NB4 (cell line): ENCODE measurements at regions not wholly inside any gene's neighbourhood (a gene's known extent, or its start where the extent isn't known, plus 50 kb on each side); places are given as distances from the start of the nearest gene placed in this dataset.

Experiments
- DNase-seq: peaks from one replicate; pipeline ENCODE4 v3.0.0; 2010; ENCODE audit warnings: low read depth
- H3K4me3 ChIP-seq: one replicate; pipeline ENCODE4 v1.5.1; 2011; ENCODE audit warnings: mild to moderate bottlenecking, low read depth, low read length, moderate library complexity
- MYC ChIP-seq: IDR thresholded peaks from 2 replicates; pipeline ENCODE4 v1.6.1; 2011; ENCODE audit warnings: low read depth, low read length
- POLR2A ChIP-seq: IDR thresholded peaks from 2 replicates; pipeline ENCODE4 v1.6.1; 2011; ENCODE audit warnings: mild to moderate bottlenecking; ENCODE audit not compliant: insufficient read length; ENCODE audit errors: extremely low read depth
- TF ChIP-seq, protein P1 (sequence below): IDR thresholded peaks from one replicate; pipeline ENCODE4 v1.5.1; 2012; ENCODE audit warnings: low read depth, low read length
- TF ChIP-seq, protein P2 (sequence below): IDR thresholded peaks from 2 replicates; pipeline ENCODE4 v1.6.1; 2011; ENCODE audit warnings: low read depth, low read length

DNA sequence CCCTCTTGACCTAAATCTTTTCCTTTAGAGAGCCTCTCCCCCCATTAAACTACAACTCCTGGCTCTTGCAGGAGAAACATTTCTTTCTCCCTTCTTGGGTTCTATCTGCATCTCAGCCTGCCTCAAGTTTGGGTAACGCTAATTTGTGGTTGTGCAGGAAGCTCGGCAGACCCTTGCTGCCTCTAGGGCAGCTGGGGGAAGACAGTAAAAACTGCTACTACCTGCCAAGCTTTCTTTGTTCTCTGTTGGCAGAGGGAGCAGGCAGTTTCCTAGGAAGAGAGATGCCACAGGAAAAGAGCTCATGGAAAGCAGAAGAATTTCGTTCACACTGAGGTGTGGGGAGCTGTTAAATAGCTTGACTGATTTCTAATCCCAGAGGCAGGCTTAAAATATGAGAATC, 555.6 kb upstream of the IGFBP7 start:
- TF ChIP-seq, protein P1, sequence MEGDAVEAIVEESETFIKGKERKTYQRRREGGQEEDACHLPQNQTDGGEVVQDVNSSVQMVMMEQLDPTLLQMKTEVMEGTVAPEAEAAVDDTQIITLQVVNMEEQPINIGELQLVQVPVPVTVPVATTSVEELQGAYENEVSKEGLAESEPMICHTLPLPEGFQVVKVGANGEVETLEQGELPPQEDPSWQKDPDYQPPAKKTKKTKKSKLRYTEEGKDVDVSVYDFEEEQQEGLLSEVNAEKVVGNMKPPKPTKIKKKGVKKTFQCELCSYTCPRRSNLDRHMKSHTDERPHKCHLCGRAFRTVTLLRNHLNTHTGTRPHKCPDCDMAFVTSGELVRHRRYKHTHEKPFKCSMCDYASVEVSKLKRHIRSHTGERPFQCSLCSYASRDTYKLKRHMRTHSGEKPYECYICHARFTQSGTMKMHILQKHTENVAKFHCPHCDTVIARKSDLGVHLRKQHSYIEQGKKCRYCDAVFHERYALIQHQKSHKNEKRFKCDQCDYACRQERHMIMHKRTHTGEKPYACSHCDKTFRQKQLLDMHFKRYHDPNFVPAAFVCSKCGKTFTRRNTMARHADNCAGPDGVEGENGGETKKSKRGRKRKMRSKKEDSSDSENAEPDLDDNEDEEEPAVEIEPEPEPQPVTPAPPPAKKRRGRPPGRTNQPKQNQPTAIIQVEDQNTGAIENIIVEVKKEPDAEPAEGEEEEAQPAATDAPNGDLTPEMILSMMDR, result no peak
- no peak for DNase-seq
- H3K4me3 ChIP-seq, result no peak overlapping the region

DNA sequence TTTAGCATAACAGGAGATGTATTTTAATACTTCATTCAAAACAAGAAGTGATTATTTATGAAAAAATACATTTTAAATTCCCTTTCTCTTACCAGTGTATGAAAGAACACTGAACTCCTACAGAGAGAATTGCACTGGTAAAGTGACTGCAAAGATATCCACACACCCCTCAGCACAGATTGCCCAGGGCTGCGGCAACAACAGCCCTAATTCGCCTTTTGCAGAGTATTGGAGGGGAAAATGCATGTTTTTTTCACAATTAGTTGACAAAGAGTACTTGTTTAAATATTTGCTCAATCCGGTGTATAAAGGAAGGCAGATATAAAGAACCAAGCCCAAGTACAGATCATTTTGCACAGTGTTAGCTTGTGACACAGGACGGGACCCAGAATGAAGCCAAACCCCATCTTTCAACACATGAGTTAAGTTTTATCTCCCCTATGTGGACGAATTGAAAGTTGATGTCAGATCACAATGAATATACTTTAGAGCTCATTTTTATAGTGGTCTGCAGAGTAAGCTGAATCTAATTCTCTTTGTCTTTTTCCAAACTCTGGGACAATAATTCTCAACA, 551.4 kb upstream of the IGFBP7 start:
- no peak overlapping the region for H3K4me3 ChIP-seq
- no peak for DNase-seq
- TF ChIP-seq, protein P1, result no peak
- TF ChIP-seq POLR2A (no peak), MYC (no peak)
- TF ChIP-seq, protein P2, sequence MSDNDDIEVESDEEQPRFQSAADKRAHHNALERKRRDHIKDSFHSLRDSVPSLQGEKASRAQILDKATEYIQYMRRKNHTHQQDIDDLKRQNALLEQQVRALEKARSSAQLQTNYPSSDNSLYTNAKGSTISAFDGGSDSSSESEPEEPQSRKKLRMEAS, result no peak

DNA sequence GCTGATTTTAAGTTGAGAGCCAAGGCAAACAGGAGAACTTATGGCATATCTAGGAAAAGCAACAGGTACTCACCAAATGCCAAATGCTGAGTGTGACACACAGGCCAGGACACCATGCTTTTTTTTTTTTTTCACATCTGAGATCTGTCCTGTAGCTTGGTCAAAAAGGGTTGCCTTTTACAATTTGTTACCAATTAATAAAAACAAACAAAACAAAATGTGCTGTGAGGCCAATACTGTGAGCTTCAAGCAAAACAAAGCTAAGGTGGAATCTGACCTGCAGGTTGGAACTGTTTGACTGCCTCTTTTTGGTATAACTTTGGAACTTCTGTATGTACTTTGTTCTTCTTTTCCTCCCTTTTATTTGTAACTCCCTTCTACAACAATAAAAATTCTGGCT, 548.5 kb upstream of the IGFBP7 start:
- DNase-seq, result no peak
- TF ChIP-seq, protein P2, result no peak
- TF ChIP-seq, protein P1, result no peak
- TF ChIP-seq POLR2A (no peak), MYC (no peak)
- H3K4me3 ChIP-seq, result no peak overlapping the region

DNA sequence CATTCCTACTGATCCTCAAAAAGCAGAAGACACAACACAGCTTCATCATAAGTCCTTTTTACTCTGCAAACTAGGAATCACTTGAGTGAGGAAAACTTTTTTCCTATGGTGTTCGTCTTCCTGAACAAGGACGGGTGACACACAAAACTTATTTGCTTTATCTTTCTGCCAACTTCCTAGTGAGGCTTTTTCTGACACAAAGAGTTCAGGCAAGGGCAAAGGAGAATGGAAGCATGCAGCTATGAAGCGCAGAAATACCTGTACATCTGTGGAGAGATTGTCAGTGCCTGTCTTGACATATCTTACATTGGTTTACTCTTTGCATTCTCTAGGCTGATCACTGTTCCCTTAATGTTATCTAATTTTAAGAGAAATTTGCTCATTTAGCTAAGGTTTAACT, 548.0 kb upstream of the IGFBP7 start:
- H3K4me3 ChIP-seq, result no peak overlapping the region
- no peak for DNase-seq
- TF ChIP-seq, protein P2, result no peak
- TF ChIP-seq MYC (no peak), POLR2A (no peak)
- TF ChIP-seq, protein P1, result no peak

DNA sequence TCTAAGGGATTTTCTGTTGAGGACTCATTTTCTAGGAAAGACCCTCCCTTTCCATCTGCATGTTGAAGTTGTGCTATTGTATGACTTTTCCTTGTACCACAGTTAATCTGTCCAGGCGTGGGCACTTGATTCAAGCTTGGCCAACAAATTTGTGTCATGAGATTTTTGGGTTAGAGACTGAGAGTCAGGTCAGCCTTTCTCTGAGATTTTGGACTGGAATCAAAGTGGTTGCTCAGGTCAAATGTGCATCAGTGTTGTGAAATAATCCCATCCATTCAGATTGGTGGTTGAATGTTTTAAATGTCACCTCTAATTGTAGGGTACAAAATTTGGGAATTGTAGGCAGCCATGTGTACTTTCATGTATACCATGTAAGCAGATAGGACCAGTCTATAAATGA, 545.2 kb upstream of the IGFBP7 start:
- no peak for DNase-seq
- H3K4me3 ChIP-seq, result no peak overlapping the region
- TF ChIP-seq, protein P1, result no peak
- TF ChIP-seq POLR2A, result no peak
- TF ChIP-seq MYC, result no peak
- TF ChIP-seq, protein P2, result no peak

DNA sequence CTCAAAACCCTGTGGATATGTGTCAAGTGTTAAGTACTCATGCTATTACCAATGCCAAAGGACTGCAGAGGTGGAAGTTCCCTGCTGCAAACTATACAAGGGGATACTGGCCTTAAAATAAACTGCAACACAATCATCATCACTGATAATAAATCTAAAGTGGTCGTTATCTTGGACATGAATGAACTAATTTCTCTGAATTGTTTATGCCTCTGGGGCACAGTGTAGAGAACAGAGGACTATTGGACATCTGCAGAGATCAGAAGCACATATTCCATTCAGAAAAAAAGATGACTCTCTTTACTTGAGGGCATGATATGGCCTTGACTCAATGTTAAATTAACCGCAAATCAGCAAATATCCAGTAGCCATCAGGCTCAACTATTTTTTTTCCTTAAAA, 542.6 kb upstream of the IGFBP7 start:
- TF ChIP-seq MYC (no peak), POLR2A (no peak)
- TF ChIP-seq, protein P2, result no peak
- TF ChIP-seq, protein P1, result no peak
- no peak for DNase-seq
- no peak overlapping the region for H3K4me3 ChIP-seq
